ENCODE measurements at regions not wholly inside any gene's neighbourhood (a gene's known extent, or its start where the extent isn't known, plus 50 kb on each side); places are given as distances from the start of the nearest gene placed in this dataset.
A peak's percentile ranks its signal among the peaks of the same experiment; 100 is the strongest.

DNA sequence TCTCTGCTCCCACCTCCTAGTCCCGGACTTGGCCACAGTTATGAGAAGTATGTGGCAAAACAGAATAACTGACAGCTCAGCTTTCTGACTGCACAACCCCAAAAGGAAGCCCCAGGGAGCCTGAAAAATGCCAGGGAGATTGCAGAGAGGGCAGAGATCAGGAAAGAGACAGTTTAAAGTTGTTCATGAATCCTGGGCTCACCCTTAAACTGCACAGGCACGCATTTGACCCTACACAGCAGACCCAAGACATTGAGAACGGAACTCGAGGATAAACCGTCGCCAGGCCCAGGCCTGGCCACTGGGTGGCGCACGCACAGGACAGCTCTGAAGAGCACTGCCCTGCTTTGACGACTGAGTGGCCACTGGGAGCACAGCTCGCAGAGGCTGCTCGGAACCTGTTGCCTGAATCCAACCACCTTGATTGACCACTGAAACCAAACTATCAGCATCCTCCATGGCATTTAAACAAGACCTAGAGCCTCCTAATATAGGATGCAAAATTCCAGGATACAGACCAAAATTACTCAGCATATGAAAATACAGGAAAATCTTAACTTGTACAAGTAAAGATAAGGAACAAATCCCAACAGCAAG, 114.0 kb downstream of the C16orf95 start:
- no peak for TF ChIP-seq NR2C2 (CRISPR knock-in tag; IDR thresholded peaks at IDR 0.05)
- TF ChIP-seq CTCF (IDR thresholded peaks at IDR 0.05) = peak; percentile 72
- TF ChIP-seq CREM (CRISPR knock-in tag; IDR thresholded peaks at IDR 0.05) = no peak
- no peak for TF ChIP-seq CBFB (CRISPR knock-in tag; IDR thresholded peaks at IDR 0.05; ENCODE audit: low read depth)
- no peak for TF ChIP-seq CREB1 (CRISPR knock-in tag; IDR thresholded peaks at IDR 0.05)
- TF ChIP-seq, protein P1, sequence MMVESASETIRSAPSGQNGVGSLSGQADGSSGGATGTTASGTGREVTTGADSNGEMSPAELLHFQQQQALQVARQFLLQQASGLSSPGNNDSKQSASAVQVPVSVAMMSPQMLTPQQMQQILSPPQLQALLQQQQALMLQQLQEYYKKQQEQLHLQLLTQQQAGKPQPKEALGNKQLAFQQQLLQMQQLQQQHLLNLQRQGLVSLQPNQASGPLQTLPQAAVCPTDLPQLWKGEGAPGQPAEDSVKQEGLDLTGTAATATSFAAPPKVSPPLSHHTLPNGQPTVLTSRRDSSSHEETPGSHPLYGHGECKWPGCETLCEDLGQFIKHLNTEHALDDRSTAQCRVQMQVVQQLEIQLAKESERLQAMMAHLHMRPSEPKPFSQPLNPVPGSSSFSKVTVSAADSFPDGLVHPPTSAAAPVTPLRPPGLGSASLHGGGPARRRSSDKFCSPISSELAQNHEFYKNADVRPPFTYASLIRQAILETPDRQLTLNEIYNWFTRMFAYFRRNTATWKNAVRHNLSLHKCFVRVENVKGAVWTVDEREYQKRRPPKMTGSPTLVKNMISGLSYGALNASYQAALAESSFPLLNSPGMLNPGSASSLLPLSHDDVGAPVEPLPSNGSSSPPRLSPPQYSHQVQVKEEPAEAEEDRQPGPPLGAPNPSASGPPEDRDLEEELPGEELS (CRISPR knock-in tag; IDR thresholded peaks at IDR 0.05) = no peak
